ENCODE measurements at regions not wholly inside any gene's neighbourhood (a gene's known extent, or its start where the extent isn't known, plus 50 kb on each side); places are given as distances from the start of the nearest gene placed in this dataset.

- TF ChIP-seq EZH2 (IDR thresholded peaks at IDR 0.05; ENCODE audit: low read length, missing control alignments) (no peak), CTCF (conservative IDR thresholded peaks at IDR 0.05 in 1 of 2, IDR thresholded peaks at IDR 0.05 in 1 of 2; ENCODE audit: low read depth in 1 of 2, low read length in 2 of 2) (no peak)
Measured at GRCh38 chr5:39785410-39785809, 360.6 kb upstream of the DAB2 start.

GRCh38 chr5:39783756-39784421 lies 359.1 kb upstream of the DAB2 start:
- Histone ChIP-seq H3K4me1 (ENCODE audit: control insufficient read depth, extremely low read depth, insufficient read depth, low read length) (no peaks in the 10 kb centered on the region), H3K27me3 (ENCODE audit: control insufficient read depth, insufficient read depth, low read length) (no peaks in the 10 kb centered on the region), H3K79me2 (ENCODE audit: control insufficient read depth, insufficient read depth, low read length) (no peaks in the 10 kb centered on the region), H3K4me2 (ENCODE audit: extremely low read depth, insufficient read depth, low read length) (peak overlapping the region; percentile 28), H4K20me1 (ENCODE audit: control insufficient read depth, extremely low read depth, insufficient read depth, low read length) (no peaks in the 10 kb centered on the region), H3K9ac (ENCODE audit: insufficient read depth, low read length) (no peak overlapping the region), H3K9me3 (ENCODE audit: control insufficient read depth, insufficient read depth, low read depth, low read length) (no peaks in the 10 kb centered on the region), H3K4me3 (replicated peaks in 1 of 4; ENCODE audit: control extremely low read depth in 1 of 4, insufficient read depth in 1 of 4, low read depth in 3 of 4, low read length in 4 of 4) (no peak overlapping the region), H3K27ac (ENCODE audit: insufficient read depth, low read length) (no peak overlapping the region), H2AFZ (ENCODE audit: low read length) (no peak overlapping the region), H3K36me3 (ENCODE audit: control insufficient read depth, insufficient read depth, low read length) (no peaks in the 10 kb centered on the region)
- TF ChIP-seq CTCF (conservative IDR thresholded peaks at IDR 0.05 in 1 of 2, IDR thresholded peaks at IDR 0.05 in 1 of 2; ENCODE audit: low read depth in 1 of 2, low read length in 2 of 2) (no peak), EZH2 (IDR thresholded peaks at IDR 0.05; ENCODE audit: low read length, missing control alignments) (no peak)
- peak; percentile 42 to 53 for DNase-seq (ENCODE audit: low read depth in 2 of 2)

More at GRCh38 chr5:39785410-39785809, 360.6 kb upstream of the DAB2 start:
- Histone ChIP-seq H3K27ac (ENCODE audit: insufficient read depth, low read length) (no peak overlapping the region), H3K27me3 (ENCODE audit: control insufficient read depth, insufficient read depth, low read length) (no peaks in the 10 kb centered on the region), H3K36me3 (ENCODE audit: control insufficient read depth, insufficient read depth, low read length) (no peaks in the 10 kb centered on the region), H3K4me1 (ENCODE audit: control insufficient read depth, extremely low read depth, insufficient read depth, low read length) (no peaks in the 10 kb centered on the region), H3K79me2 (ENCODE audit: control insufficient read depth, insufficient read depth, low read length) (no peaks in the 10 kb centered on the region), H3K9me3 (ENCODE audit: control insufficient read depth, insufficient read depth, low read depth, low read length) (no peaks in the 10 kb centered on the region), H2AFZ (ENCODE audit: low read length) (no peak overlapping the region), H3K4me2 (ENCODE audit: extremely low read depth, insufficient read depth, low read length) (no peak overlapping the region), H4K20me1 (ENCODE audit: control insufficient read depth, extremely low read depth, insufficient read depth, low read length) (no peaks in the 10 kb centered on the region), H3K9ac (ENCODE audit: insufficient read depth, low read length) (no peak overlapping the region), H3K4me3 (replicated peaks in 1 of 4; ENCODE audit: control extremely low read depth in 1 of 4, insufficient read depth in 1 of 4, low read depth in 3 of 4, low read length in 4 of 4) (no peak overlapping the region)
- no peak for DNase-seq (ENCODE audit: low read depth in 2 of 2)

GRCh38 chr5:39780347-39780746 lies 355.6 kb upstream of the DAB2 start:
- TF ChIP-seq EZH2 (IDR thresholded peaks at IDR 0.05; ENCODE audit: low read length, missing control alignments): no peak
- Histone ChIP-seq H4K20me1 (ENCODE audit: control insufficient read depth, extremely low read depth, insufficient read depth, low read length) (no peaks in the 10 kb centered on the region), H3K36me3 (ENCODE audit: control insufficient read depth, insufficient read depth, low read length) (no peaks in the 10 kb centered on the region), H3K4me1 (ENCODE audit: control insufficient read depth, extremely low read depth, insufficient read depth, low read length) (peaks cover 4% of the 10 kb centered on the region), H3K79me2 (ENCODE audit: control insufficient read depth, insufficient read depth, low read length) (no peaks in the 10 kb centered on the region), H3K4me2 (ENCODE audit: extremely low read depth, insufficient read depth, low read length) (no peak overlapping the region), H3K27me3 (ENCODE audit: control insufficient read depth, insufficient read depth, low read length) (no peaks in the 10 kb centered on the region), H3K9me3 (ENCODE audit: control insufficient read depth, insufficient read depth, low read depth, low read length) (no peaks in the 10 kb centered on the region), H3K9ac (ENCODE audit: insufficient read depth, low read length) (no peak overlapping the region), H2AFZ (ENCODE audit: low read length) (no peak overlapping the region), H3K4me3 (replicated peaks in 1 of 4; ENCODE audit: control extremely low read depth in 1 of 4, insufficient read depth in 1 of 4, low read depth in 3 of 4, low read length in 4 of 4) (no peak overlapping the region), H3K27ac (ENCODE audit: insufficient read depth, low read length) (no peak overlapping the region)
- peak; percentile 72 for DNase-seq (ENCODE audit: low read depth in 2 of 2)

Data from fibroblast of lung (primary cell).